SJSA1 (cell line): ENCODE measurements at regions not wholly inside any gene's neighbourhood (a gene's known extent, or its start where the extent isn't known, plus 50 kb on each side); places are given as distances from the start of the nearest gene placed in this dataset.

Experiments
- DNase-seq, 2 experiments: peaks; one replicate each; pipeline ENCODE4 v3.0.0-alpha.2; 2015 to 2020; ENCODE audit warnings: low spot score in 2 of 2, low read depth in 1 of 2
- H3K27ac ChIP-seq: fragments of 250-450 bp; sonication (Bioruptor Pico); 2 replicates; pipeline ENCODE4 v1.5.1; 2020; ENCODE audit warnings: mild to moderate bottlenecking, moderate library complexity
- H3K27me3 ChIP-seq: fragments of 250-450 bp; sonication (Bioruptor Pico); replicated peaks from 2 replicates; pipeline ENCODE4 v1.5.1; 2020; ENCODE audit warnings: mild to moderate bottlenecking, moderate library complexity
- H3K36me3 ChIP-seq: fragments of 250-450 bp; sonication (Bioruptor Pico); 2 replicates; pipeline ENCODE4 v1.5.1; 2020; ENCODE audit warnings: mild to moderate bottlenecking
- H3K4me1 ChIP-seq: fragments of 250-450 bp; sonication (Bioruptor Pico); replicated peaks from 2 replicates; pipeline ENCODE4 v1.6.1; 2021; ENCODE audit warnings: mild to moderate bottlenecking
- H3K4me3 ChIP-seq: fragments of 250-450 bp; sonication (Bioruptor Pico); 2 replicates; pipeline ENCODE4 v1.5.1; 2020; ENCODE audit warnings: mild to moderate bottlenecking
- H3K9me3 ChIP-seq: fragments of 250-450 bp; sonication (Bioruptor Pico); replicated peaks from 2 replicates; pipeline ENCODE4 v1.5.1; 2020; ENCODE audit warnings: mild to moderate bottlenecking

GRCh38 chr13:75088915-75089314, 393.1 kb downstream of the TBC1D4 start:
- H3K27ac ChIP-seq, result no peak overlapping the region
- no peaks in the 10 kb centered on the region for H3K27me3 ChIP-seq
- no peak for DNase-seq
- no peaks in the 10 kb centered on the region for H3K4me1 ChIP-seq
- H3K4me3 ChIP-seq, result no peak overlapping the region
- no peaks in the 10 kb centered on the region for H3K36me3 ChIP-seq
- no peaks in the 10 kb centered on the region for H3K9me3 ChIP-seq

- no peaks in the 10 kb centered on the region for H3K4me1 ChIP-seq
- no peaks in the 10 kb centered on the region for H3K27me3 ChIP-seq
- H3K9me3 ChIP-seq, result no peaks in the 10 kb centered on the region
- no peaks in the 10 kb centered on the region for H3K36me3 ChIP-seq
- DNase-seq, result no peak
- no peak overlapping the region for H3K27ac ChIP-seq
- H3K4me3 ChIP-seq, result no peak overlapping the region
Measured at GRCh38 chr13:75079226-75079625, 402.7 kb downstream of the TBC1D4 start.

- Histone ChIP-seq H3K36me3 (no peaks in the 10 kb centered on the region), H3K4me1 (no peaks in the 10 kb centered on the region), H3K27ac (no peak overlapping the region), H3K4me3 (no peak overlapping the region), H3K9me3 (no peaks in the 10 kb centered on the region), H3K27me3 (no peaks in the 10 kb centered on the region)
- DNase-seq, result no peak
Measured at GRCh38 chr13:75076476-75076875, 405.5 kb downstream of the TBC1D4 start.

GRCh38 chr13:75073786-75074185, 408.2 kb downstream of the TBC1D4 start:
- DNase-seq, result no peak
- H3K4me3 ChIP-seq, result no peak overlapping the region
- no peaks in the 10 kb centered on the region for H3K9me3 ChIP-seq
- H3K27me3 ChIP-seq, result no peaks in the 10 kb centered on the region
- no peaks in the 10 kb centered on the region for H3K36me3 ChIP-seq
- H3K27ac ChIP-seq, result no peak overlapping the region
- H3K4me1 ChIP-seq, result no peaks in the 10 kb centered on the region

GRCh38 chr13:75072891-75073290, 409.1 kb downstream of the TBC1D4 start:
- H3K9me3 ChIP-seq, result no peaks in the 10 kb centered on the region
- DNase-seq, result no peak
- no peaks in the 10 kb centered on the region for H3K36me3 ChIP-seq
- no peak overlapping the region for H3K4me3 ChIP-seq
- no peaks in the 10 kb centered on the region for H3K4me1 ChIP-seq
- H3K27me3 ChIP-seq, result no peaks in the 10 kb centered on the region
- H3K27ac ChIP-seq, result no peak overlapping the region

- Histone ChIP-seq H3K4me1 (no peaks in the 10 kb centered on the region), H3K36me3 (no peaks in the 10 kb centered on the region)
- no peak for DNase-seq
Measured at GRCh38 chr13:75072368-75072767, 409.6 kb downstream of the TBC1D4 start.

GRCh38 chr13:75071796-75072195, 410.2 kb downstream of the TBC1D4 start:
- no peak for DNase-seq
- Histone ChIP-seq H3K4me1 (no peaks in the 10 kb centered on the region), H3K27me3 (no peaks in the 10 kb centered on the region), H3K9me3 (no peaks in the 10 kb centered on the region), H3K27ac (no peak overlapping the region), H3K36me3 (no peaks in the 10 kb centered on the region), H3K4me3 (no peak overlapping the region)

More at GRCh38 chr13:75072368-75072767, 409.6 kb downstream of the TBC1D4 start:
- Histone ChIP-seq H3K27me3 (no peaks in the 10 kb centered on the region), H3K9me3 (no peaks in the 10 kb centered on the region), H3K27ac (no peak overlapping the region), H3K4me3 (no peak overlapping the region)

GRCh38 chr13:75071395-75071794, 410.6 kb downstream of the TBC1D4 start:
- Histone ChIP-seq H3K9me3 (no peaks in the 10 kb centered on the region), H3K4me1 (no peaks in the 10 kb centered on the region), H3K27ac (no peak overlapping the region), H3K27me3 (no peaks in the 10 kb centered on the region), H3K36me3 (no peaks in the 10 kb centered on the region), H3K4me3 (no peak overlapping the region)
- DNase-seq, result no peak

GRCh38 chr13:75061909-75062308, 420.1 kb downstream of the TBC1D4 start:
- no peaks in the 10 kb centered on the region for H3K9me3 ChIP-seq
- H3K4me1 ChIP-seq, result no peaks in the 10 kb centered on the region
- no peaks in the 10 kb centered on the region for H3K27me3 ChIP-seq
- DNase-seq, result no peak
- no peak overlapping the region for H3K4me3 ChIP-seq
- H3K27ac ChIP-seq, result no peak overlapping the region
- no peaks in the 10 kb centered on the region for H3K36me3 ChIP-seq

GRCh38 chr13:75055296-75055695, 426.7 kb downstream of the TBC1D4 start:
- no peaks in the 10 kb centered on the region for H3K36me3 ChIP-seq
- no peak overlapping the region for H3K27ac ChIP-seq

GRCh38 chr13:75052616-75053015, 429.4 kb downstream of the TBC1D4 start:
- Histone ChIP-seq H3K9me3 (no peaks in the 10 kb centered on the region), H3K4me1 (no peaks in the 10 kb centered on the region), H3K4me3 (no peak overlapping the region), H3K27me3 (no peaks in the 10 kb centered on the region), H3K36me3 (no peaks in the 10 kb centered on the region), H3K27ac (no peak overlapping the region)
- no peak for DNase-seq

More at GRCh38 chr13:75055296-75055695, 426.7 kb downstream of the TBC1D4 start:
- H3K9me3 ChIP-seq, result no peaks in the 10 kb centered on the region
- DNase-seq, result no peak
- no peak overlapping the region for H3K4me3 ChIP-seq
- H3K4me1 ChIP-seq, result no peaks in the 10 kb centered on the region
- no peaks in the 10 kb centered on the region for H3K27me3 ChIP-seq

- Histone ChIP-seq H3K27me3 (no peaks in the 10 kb centered on the region), H3K27ac (no peak overlapping the region), H3K4me1 (no peaks in the 10 kb centered on the region), H3K9me3 (no peaks in the 10 kb centered on the region), H3K36me3 (no peaks in the 10 kb centered on the region), H3K4me3 (no peak overlapping the region)
- no peak for DNase-seq
Measured at GRCh38 chr13:75050419-75051046, 431.4 kb downstream of the TBC1D4 start.

- H3K4me1 ChIP-seq, result no peaks in the 10 kb centered on the region
- no peak overlapping the region for H3K4me3 ChIP-seq
- no peaks in the 10 kb centered on the region for H3K9me3 ChIP-seq
- H3K27ac ChIP-seq, result no peak overlapping the region
- DNase-seq, result no peak
- H3K27me3 ChIP-seq, result no peaks in the 10 kb centered on the region
- no peaks in the 10 kb centered on the region for H3K36me3 ChIP-seq
Measured at GRCh38 chr13:75049735-75050335, 432.1 kb downstream of the TBC1D4 start.

- Histone ChIP-seq H3K4me1 (no peaks in the 10 kb centered on the region), H3K27me3 (no peaks in the 10 kb centered on the region), H3K4me3 (no peak overlapping the region), H3K27ac (no peak overlapping the region), H3K9me3 (no peaks in the 10 kb centered on the region), H3K36me3 (no peaks in the 10 kb centered on the region)
- no peak for DNase-seq
Measured at GRCh38 chr13:75042807-75043206, 439.2 kb downstream of the TBC1D4 start.
